Inflammatory macrophage treated with lipopolysaccharide for 4 hours (primary cell): ENCODE measurements at regions not wholly inside any gene's neighbourhood (a gene's known extent, or its start where the extent isn't known, plus 50 kb on each side); places are given as distances from the start of the nearest gene placed in this dataset.
A peak's percentile ranks its signal among the peaks of the same experiment; 100 is the strongest.

Experiments used
- DNase-seq: peaks from one replicate; pipeline ENCODE4 v3.0.0-alpha.2; 2020

GRCh38 chr15:69505956-69506556 is 53.4 kb downstream of the RPLP1 start:
- no peak for DNase-seq

GRCh38 chr15:69508659-69509058 is 56.0 kb downstream of the RPLP1 start:
- peak; percentile 52 for DNase-seq

DNA sequence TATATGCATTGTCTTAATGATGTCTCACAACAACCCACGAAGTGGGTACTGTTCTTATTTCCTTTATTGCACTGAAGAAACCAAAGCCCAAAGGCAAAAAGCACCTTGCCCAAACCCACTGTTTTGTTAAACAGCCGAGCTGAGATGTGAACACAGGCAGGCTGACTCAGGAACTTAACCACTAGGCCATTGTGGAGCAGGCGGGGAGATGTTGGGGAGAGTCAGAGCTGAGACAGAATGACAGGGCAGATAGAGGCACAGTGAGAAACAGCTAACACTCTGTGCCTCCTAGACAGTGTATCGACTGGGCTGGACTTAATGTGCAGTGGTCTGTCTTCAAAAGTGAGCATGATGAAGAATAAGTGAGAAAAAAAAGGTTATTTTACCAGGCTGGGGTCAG is 56.5 kb downstream of the RPLP1 start:
- no peak for DNase-seq

DNA sequence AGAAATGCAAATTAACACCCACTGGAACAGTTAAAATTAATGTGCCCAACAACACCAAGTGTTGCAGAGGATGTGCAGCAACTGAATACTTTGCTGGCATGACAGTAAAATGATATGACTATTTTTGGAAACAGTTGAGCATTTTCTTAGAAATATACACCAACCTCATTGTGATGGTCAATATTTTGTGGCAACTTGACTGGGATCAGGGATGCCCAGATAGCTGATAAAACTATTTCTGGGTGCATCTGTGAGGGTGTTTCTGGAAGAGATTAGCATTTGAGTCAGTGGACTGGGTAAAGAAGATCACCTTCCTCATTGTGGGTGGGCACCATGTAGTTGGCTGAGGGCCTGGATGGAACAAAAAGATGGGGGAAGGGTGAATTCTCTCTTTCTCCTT is 57.9 kb downstream of the RPLP1 start:
- DNase-seq = peak; percentile 7

DNA sequence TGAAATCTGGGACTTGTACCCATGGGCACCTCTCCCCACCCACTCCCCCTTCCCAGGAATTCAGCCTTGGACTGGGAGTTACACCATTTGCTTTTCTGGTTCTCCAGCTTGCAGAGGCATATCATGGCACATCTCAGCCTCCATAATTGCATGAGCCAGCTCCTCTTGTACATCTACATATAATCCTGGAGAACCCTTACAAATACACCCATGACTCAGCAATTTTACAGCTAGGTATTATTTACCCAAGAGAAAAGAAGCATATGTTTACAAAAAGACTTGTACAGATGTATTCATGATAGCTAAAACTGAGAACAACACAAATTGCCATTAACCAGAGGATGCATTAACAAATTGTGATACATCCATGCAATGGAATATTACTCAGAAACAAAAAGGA is 58.4 kb downstream of the RPLP1 start:
- DNase-seq = no peak

- no peak for DNase-seq
These were observed 59.2 kb downstream of the RPLP1 start for GRCh38 chr15:69511716-69512340.

DNA sequence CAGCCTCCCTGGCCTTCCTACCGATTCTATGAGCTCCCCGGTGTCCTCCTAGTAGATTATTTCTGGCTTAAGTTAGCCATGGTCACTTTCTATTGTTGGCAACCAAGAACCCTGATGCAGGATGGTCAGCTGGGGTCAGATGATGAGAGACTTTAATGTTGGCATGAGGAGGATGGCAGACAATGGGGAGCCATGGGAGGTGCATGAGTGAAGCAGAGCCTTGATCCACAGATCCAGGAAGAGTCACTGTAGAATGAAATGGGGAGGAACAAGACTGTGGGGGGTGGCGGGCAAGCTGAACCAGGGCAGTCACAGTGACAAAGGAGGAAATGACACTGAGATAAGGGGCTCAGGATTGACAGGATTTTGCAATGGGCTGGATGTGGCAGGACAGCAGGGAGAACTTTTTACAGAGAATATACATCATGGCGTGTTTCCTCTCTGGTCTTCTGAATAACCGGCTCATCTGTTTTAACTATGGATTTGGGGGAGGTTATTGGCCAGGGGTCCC is 60.9 kb downstream of the RPLP1 start:
- DNase-seq = peak; percentile 21

- DNase-seq = no peak
These were observed 61.4 kb downstream of the RPLP1 start for GRCh38 chr15:69513986-69514385.

DNA sequence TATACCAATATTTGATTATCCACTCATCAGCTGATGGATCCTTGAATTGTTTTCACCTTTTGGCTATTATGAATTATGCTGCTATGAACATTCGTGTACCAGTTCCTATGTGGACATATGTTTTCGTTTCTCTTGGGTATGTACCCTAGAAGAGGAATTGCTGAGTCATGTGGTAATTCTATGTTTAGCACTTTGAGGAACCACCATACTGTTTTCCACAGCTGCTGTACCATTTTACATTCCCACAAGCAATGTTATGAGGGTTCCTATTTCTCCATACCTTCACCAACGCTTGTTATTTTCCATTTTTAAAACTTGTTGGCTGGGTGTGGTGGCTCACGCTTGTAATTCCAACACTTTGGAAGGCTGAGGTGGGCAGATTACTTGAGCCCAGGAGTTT is 62.9 kb downstream of the RPLP1 start:
- peak; percentile 71 for DNase-seq

GRCh38 chr15:69515926-69516325 is 63.3 kb downstream of the RPLP1 start:
- DNase-seq = peak; percentile 84

DNA sequence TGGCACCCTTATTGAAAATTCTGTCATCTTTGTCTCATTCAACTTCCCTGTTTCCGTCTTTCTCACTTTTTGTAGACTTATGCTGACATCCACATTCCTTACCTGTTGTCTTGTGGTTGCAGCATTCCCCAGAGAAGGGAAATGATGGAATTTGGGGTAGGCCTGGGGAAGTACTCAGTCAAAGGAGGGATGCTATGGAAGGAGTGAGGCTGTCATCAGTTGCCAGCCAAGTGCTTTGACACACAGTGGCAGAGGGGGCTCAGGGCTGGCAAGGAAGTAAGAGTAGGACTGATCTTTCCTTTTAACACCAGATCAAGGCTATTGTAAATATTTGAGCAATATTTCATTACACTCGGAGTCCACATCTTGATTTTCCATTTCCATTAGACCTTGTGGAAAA is 64.4 kb downstream of the RPLP1 start:
- no peak for DNase-seq

- DNase-seq = peak; percentile 77
These were observed 66.2 kb downstream of the RPLP1 start for GRCh38 chr15:69518806-69519205.

DNA sequence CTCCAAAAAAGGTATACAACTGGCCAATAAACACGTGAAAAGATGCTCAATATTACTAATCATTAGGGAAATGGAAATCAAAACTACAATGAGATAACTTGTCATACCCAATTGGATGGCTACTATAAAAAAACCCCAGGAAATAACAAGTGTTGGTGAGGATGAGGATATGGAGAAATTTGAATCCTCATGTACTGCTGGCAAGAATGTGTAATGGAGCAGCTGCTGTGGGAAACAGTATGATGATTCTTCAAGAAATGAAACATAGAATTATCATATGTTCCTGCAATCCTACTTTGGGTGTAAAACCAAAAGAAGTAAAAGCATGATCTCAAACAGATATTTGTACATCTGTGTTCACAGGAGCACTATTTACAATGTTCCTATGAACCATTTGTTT is 67.4 kb downstream of the RPLP1 start:
- DNase-seq = peak; percentile 19

DNA sequence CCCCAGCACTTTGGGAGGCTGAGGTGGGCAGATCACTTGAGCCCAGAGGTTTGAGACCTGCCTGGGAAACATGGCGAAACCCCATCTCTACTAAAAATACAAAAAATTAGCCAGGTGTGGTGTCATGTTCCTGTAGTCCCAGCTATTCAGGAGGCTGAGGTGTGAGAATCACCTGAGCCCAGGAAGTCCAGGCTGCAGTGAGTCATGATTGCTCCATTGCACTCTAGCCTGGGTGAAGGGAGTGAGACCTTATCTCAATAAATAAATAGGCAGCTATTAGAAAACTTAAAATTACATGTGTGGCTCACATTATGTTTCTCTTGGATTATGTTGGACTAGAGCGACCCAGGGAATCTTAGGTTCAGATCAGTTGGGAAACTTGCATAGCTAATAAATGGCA is 69.7 kb downstream of the RPLP1 start:
- DNase-seq = no peak

DNA sequence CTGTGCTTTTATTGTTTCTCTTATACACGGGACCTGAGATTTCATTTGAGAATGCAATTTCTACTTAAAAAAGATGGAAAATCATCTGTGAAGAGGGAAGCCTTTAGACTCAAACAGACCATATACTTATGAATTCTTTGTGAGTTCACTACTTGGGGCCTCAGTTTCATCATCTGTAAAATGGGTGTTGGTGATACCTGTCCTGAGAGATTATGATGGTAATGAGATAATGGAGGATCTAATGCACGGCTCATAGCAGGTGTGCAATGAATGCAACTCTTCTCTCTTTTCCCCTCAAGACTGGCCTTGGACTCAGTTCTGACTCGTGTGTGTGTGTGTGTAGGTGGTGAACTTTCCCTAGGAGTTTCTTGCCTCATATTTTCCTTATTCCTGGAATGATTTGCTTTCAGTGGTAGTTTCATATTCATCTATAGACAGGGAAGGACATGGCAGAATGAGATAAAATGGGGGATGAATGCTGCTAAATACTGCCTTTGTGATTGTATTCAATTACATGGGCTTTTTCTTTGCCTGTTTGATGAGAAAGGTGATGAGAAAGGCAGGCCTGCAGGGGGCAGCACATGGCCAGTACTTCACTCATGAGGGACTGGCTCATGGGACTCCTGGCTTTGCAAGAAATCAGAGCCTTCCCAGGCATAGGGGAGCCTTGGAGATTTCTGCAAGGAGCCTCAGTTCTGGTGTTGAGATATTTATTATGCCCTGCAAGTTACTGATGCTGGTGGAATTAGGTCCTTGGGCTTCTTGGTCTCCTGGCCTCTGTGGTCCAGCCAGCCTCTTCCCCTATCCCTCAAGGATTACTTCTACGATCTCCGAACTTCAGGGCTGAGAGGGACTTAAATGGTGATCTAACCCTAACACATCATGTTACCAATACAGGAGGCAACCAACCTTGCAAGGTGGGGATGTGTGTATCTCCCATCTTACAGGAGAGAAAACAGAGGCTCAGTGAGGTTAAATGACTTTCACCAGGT is 70.7 kb downstream of the RPLP1 start:
- DNase-seq = peak; percentile 59

GRCh38 chr15:69524296-69524695 is 71.7 kb downstream of the RPLP1 start:
- no peak for DNase-seq

DNA sequence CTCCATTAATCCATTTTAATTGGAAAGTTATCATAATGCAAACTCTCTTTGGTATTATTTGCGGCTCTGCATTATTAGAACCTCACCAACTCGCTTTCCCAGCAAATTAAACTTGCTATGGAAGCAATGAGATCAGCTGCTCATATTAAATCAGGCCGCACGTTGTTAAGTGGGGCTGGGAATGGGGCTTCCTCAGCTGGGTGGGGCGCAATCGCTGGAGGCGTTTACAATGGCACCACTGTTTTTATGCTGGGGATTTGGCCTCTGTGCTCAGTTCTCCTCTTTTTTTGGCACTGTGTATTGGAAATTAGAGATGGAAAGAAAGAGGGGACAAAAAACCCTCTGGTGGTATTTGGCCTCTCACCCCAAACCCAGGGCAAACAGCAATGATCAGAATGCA is 72.2 kb downstream of the RPLP1 start:
- no peak for DNase-seq

- no peak for DNase-seq
These were observed 72.9 kb downstream of the RPLP1 start for GRCh38 chr15:69525543-69525942.

- DNase-seq = no peak
These were observed 73.8 kb downstream of the RPLP1 start for GRCh38 chr15:69526081-69527061.

GRCh38 chr15:69529141-69529540 is 76.5 kb downstream of the RPLP1 start:
- no peak for DNase-seq

GRCh38 chr15:69529961-69530633 is 77.5 kb downstream of the RPLP1 start:
- no peak for DNase-seq
